Esophagus muscularis mucosa (tissue), 4 donors: ENCODE measurements at regions not wholly inside any gene's neighbourhood (a gene's known extent, or its start where the extent isn't known, plus 50 kb on each side); places are given as distances from the start of the nearest gene placed in this dataset.

Experiments
- DNase-seq: peaks from one replicate; pipeline ENCODE4 v3.0.0-alpha.2; 2017; ENCODE audit errors: extremely low spot score
- H3K27ac ChIP-seq, 4 donors: fragments of 200-600 bp; sonication (generic); replicated peaks in 1 of 4; 1 replicate in 3 of 4; 2 replicates in 1 of 4; pipeline ENCODE4 v1.5.1; 2016 to 2019; ENCODE audit warnings: mild to moderate bottlenecking in 1 of 4
- H3K27me3 ChIP-seq, 4 donors: fragments of 200-600 bp; sonication (generic); one replicate each; pipeline versions ENCODE4 v1.5.1 to v1.6.0; 2016 to 2019
- H3K36me3 ChIP-seq, 4 donors: fragments of 200-600 bp; sonication (generic); one replicate each; pipeline ENCODE4 v1.5.1; 2016 to 2019
- H3K4me1 ChIP-seq, 4 donors: fragments of 200-600 bp; sonication (generic); one replicate each; pipeline ENCODE4 v1.5.1; 2016 to 2019
- H3K4me3 ChIP-seq, 4 donors: fragments of 200-600 bp; sonication (generic); 1 replicate in 2 of 4; 2 replicates in 2 of 4; pipeline ENCODE4 v1.5.1; 2016 to 2019; ENCODE audit warnings: mild to moderate bottlenecking in 4 of 4, moderate library complexity in 1 of 4
- H3K9me3 ChIP-seq, 4 donors: fragments of 200-600 bp; sonication (generic); 1 replicate in 3 of 4; 2 replicates in 1 of 4; pipeline ENCODE4 v1.5.1; 2016 to 2019
- CTCF ChIP-seq, 3 experiments: fragments of 200-600 bp in 2 of 3; fragments of 450-650 bp in 1 of 3; sonication (generic) in 2 of 3; IDR thresholded peaks; one replicate each; pipeline ENCODE4 v1.5.1; 2017 to 2019; ENCODE audit warnings: antibody characterized with exemption in 3 of 3, mild to moderate bottlenecking in 2 of 3, moderate library complexity in 1 of 3
- EP300 ChIP-seq: sonication (generic); formaldehyde crosslinking; IDR thresholded peaks from one replicate; pipeline ENCODE4 v1.6.1; 2017; ENCODE audit warnings: antibody characterized with exemption
- POLR2A ChIP-seq: fragments of 450-650 bp; IDR thresholded peaks from one replicate; pipeline ENCODE4 v1.6.1; 2017; ENCODE audit warnings: antibody characterized with exemption, moderate library complexity, mild to moderate bottlenecking, low read depth
- POLR2AphosphoS5 ChIP-seq, 2 donors: sonication (generic); formaldehyde crosslinking; IDR thresholded peaks; one replicate each; pipeline ENCODE4 v1.6.1; 2017; ENCODE audit warnings: antibody characterized with exemption in 2 of 2
- WGBS: methylation state at CpG from one replicate; pipeline ENCODE4 v1.1.5; 2018; 5-methylcytosine and 5-hydroxymethylcytosine counted together
- intact Hi-C: fragments of 100-400 bp; cut with DNase I; formaldehyde crosslinking; loops from one replicate; pipeline ENCODE4 v1.15.1; 2023

- H3K36me3 ChIP-seq: no peaks in the 10 kb centered on the region
- intact Hi-C loops: no loop called here
- no peak for DNase-seq
- peaks cover 0 to 16% (median 8%) of the 10 kb centered on the region in 4 donors for H3K9me3 ChIP-seq
- H3K4me3 ChIP-seq: no peak overlapping the region
- H3K27me3 ChIP-seq: no peaks in the 10 kb centered on the region
- H3K4me1 ChIP-seq: no peaks in the 10 kb centered on the region
- TF ChIP-seq EP300: no peak
- TF ChIP-seq CTCF (IDR thresholded peaks at IDR 0.05): no peak
- no peak for TF ChIP-seq POLR2A
- no peak for TF ChIP-seq POLR2AphosphoS5 (IDR thresholded peaks at IDR 0.05)
- 90% methylated on average over 2 of the region's 2 CpGs for WGBS
- H3K27ac ChIP-seq: no peak overlapping the region
Observed at GRCh38 chr2:146173934-146174333, 1654.0 kb upstream of the ZEB2 start.

- Histone ChIP-seq H3K4me1 (no peaks in the 10 kb centered on the region), H3K36me3 (no peaks in the 10 kb centered on the region), H3K27ac (no peak overlapping the region), H3K27me3 (no peaks in the 10 kb centered on the region), H3K9me3 (no peaks in the 10 kb centered on the region), H3K4me3 (no peak overlapping the region)
- no peak for DNase-seq
- 54% methylated on average over 3 of the region's 3 CpGs for WGBS
- intact Hi-C loops: no loop called here
- TF ChIP-seq POLR2AphosphoS5 (IDR thresholded peaks at IDR 0.05): no peak
- no peak for TF ChIP-seq CTCF (IDR thresholded peaks at IDR 0.05)
- TF ChIP-seq POLR2A: no peak
- no peak for TF ChIP-seq EP300
Observed at GRCh38 chr2:146161256-146161882, 1641.5 kb upstream of the ZEB2 start.

GRCh38 chr2:146158072-146158674 lies 1638.3 kb upstream of the ZEB2 start:
- Histone ChIP-seq H3K27ac (no peak overlapping the region), H3K36me3 (no peaks in the 10 kb centered on the region), H3K4me3 (no peak overlapping the region), H3K4me1 (no peaks in the 10 kb centered on the region), H3K9me3 (no peaks in the 10 kb centered on the region), H3K27me3 (no peaks in the 10 kb centered on the region)
- no peak for DNase-seq
- intact Hi-C loops: no loop called here
- 96% methylated on average over 3 of the region's 3 CpGs for WGBS
- TF ChIP-seq POLR2AphosphoS5 (IDR thresholded peaks at IDR 0.05) (no peak), EP300 (no peak), POLR2A (no peak), CTCF (IDR thresholded peaks at IDR 0.05) (no peak)

- 65% methylated on average over 2 of the region's 2 CpGs for WGBS
- TF ChIP-seq POLR2A (no peak), CTCF (IDR thresholded peaks at IDR 0.05) (no peak), POLR2AphosphoS5 (IDR thresholded peaks at IDR 0.05) (no peak), EP300 (no peak)
- no peak for DNase-seq
- H3K36me3 ChIP-seq: no peaks in the 10 kb centered on the region
- H3K27me3 ChIP-seq: no peaks in the 10 kb centered on the region
- intact Hi-C loops: no loop called here
- H3K27ac ChIP-seq: no peak overlapping the region
- no peaks in the 10 kb centered on the region for H3K4me1 ChIP-seq
- no peaks in the 10 kb centered on the region for H3K9me3 ChIP-seq
- H3K4me3 ChIP-seq: no peak overlapping the region
Observed at GRCh38 chr2:146147448-146148012, 1627.6 kb upstream of the ZEB2 start.
